ENCODE measurements at regions not wholly inside any gene's neighbourhood (a gene's known extent, or its start where the extent isn't known, plus 50 kb on each side); places are given as distances from the start of the nearest gene placed in this dataset.

DNA sequence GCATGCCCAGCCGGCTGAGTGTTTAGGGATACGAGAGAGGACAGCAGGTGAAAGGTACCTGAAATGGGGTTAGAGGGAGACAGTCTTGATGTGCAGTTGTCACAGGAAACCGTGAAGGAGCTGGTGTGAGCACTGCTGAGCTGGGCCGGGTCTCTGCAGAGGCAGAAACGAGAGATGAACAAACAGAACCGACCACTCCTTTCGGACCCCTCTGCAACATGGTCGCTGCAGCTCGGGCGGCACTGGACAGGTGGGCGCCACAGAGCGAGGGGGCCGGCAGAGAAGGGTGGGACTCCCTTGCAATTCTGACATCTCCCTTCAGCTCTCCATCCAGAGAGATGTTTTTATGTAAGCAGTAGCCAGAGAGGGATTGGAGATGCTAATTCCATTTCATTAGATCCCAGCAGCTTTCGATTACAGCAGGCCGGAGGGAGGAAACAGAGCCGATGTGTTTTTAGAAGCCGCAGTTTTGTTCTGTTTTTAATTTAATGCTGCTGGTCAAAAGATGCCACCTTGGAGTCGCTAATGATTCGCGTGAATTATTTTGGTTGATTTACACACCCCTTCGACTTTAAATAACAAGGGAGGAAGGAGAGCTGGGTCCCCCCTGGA, 86.3 kb upstream of the RPL38 start:
- no peaks in the 10 kb centered on the region for H3K79me2 ChIP-seq (ENCODE audit: control insufficient read depth, insufficient read depth, low read length)
- DNase-seq, result no peak
- H3K9ac ChIP-seq (ENCODE audit: low read length), result no peak overlapping the region
- no peak overlapping the region for H3K4me3 ChIP-seq (ENCODE audit: low read length)
- H3K27me3 ChIP-seq (ENCODE audit: insufficient read depth, low read length, poor library complexity), result no peaks in the 10 kb centered on the region
- no peaks in the 10 kb centered on the region for H3K79me1 ChIP-seq (ENCODE audit: low read length)
- H3K36me3 ChIP-seq (ENCODE audit: control insufficient read depth, insufficient read depth, low read length), result no peaks in the 10 kb centered on the region
- no peak overlapping the region for H4K5ac ChIP-seq (ENCODE audit: low read length)
- H2BK120ac ChIP-seq (ENCODE audit: low read depth, low read length), result no peak overlapping the region
- no peak overlapping the region for H2BK15ac ChIP-seq (replicated peaks; ENCODE audit: low read depth)
- H4K8ac ChIP-seq (ENCODE audit: low read depth, low read length), result no peak overlapping the region
- no peak overlapping the region for H2BK5ac ChIP-seq (ENCODE audit: low read length)
- H3K4me1 ChIP-seq (ENCODE audit: control insufficient read depth, low read depth, low read length), result peaks cover 5% of the 10 kb centered on the region
- no peak overlapping the region for H3K23ac ChIP-seq (ENCODE audit: low read length)
- H3K18ac ChIP-seq (ENCODE audit: low read length), result no peak overlapping the region
- H3K4me2 ChIP-seq (ENCODE audit: low read length), result no peak overlapping the region
- no peak overlapping the region for H2AK5ac ChIP-seq (ENCODE audit: low read length)
- H3K56ac ChIP-seq (ENCODE audit: low read length), result peak overlapping the region; percentile 44
- no CpG with 5 or more reads among the region's 21 CpGs for WGBS (ENCODE audit: extremely low coverage, insufficient coverage, low lambda C conversion rate)
- H3K4ac ChIP-seq (ENCODE audit: low read depth, low read length), result no peak overlapping the region
- no peak overlapping the region for H3K27ac ChIP-seq (ENCODE audit: low read depth, low read length)

DNA sequence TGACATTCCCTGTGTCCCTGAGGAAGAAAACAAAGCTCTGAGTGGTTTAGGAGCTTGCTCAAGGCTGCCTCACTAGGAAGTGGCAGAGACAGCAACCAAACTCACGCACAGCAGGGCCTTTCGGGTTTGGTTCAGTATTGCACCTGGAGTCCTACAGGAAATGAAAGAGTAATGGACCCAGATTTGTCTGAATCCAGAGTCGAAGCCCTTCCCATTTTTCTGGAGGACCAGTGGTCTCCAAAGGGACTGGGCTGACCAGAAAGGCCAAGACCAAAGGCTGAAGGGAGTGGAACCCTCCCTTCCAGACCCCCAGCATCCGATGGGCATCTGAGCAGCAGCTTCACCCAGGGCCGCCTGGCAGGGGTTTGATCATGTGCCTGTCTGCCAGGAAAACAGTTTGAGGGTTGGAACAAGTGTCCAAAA, 85.5 kb upstream of the RPL38 start:
- peak overlapping the region; percentile 51 for H3K18ac ChIP-seq (ENCODE audit: low read length)
- WGBS (ENCODE audit: extremely low coverage, insufficient coverage, low lambda C conversion rate), result no CpG with 5 or more reads among the region's 5 CpGs
- H4K5ac ChIP-seq (ENCODE audit: low read length), result no peak overlapping the region
- no peak overlapping the region for H3K4me3 ChIP-seq (ENCODE audit: low read length)
- H3K4ac ChIP-seq (ENCODE audit: low read depth, low read length), result no peak overlapping the region
- no peak overlapping the region for H3K27ac ChIP-seq (ENCODE audit: low read depth, low read length)
- no peak overlapping the region for H4K8ac ChIP-seq (ENCODE audit: low read depth, low read length)
- no peak overlapping the region for H2BK120ac ChIP-seq (ENCODE audit: low read depth, low read length)
- H3K56ac ChIP-seq (ENCODE audit: low read length), result peak overlapping the region; percentile 61
- H3K4me2 ChIP-seq (ENCODE audit: low read length), result no peak overlapping the region
- no peaks in the 10 kb centered on the region for H3K79me2 ChIP-seq (ENCODE audit: control insufficient read depth, insufficient read depth, low read length)
- H3K27me3 ChIP-seq (ENCODE audit: insufficient read depth, low read length, poor library complexity), result no peaks in the 10 kb centered on the region
- H3K79me1 ChIP-seq (ENCODE audit: low read length), result no peaks in the 10 kb centered on the region
- H3K36me3 ChIP-seq (ENCODE audit: control insufficient read depth, insufficient read depth, low read length), result no peaks in the 10 kb centered on the region
- no peak overlapping the region for H2BK5ac ChIP-seq (ENCODE audit: low read length)
- H2BK15ac ChIP-seq (replicated peaks; ENCODE audit: low read depth), result no peak overlapping the region
- no peak overlapping the region for H3K9ac ChIP-seq (ENCODE audit: low read length)
- peak; percentile 77 for DNase-seq
- no peak overlapping the region for H3K23ac ChIP-seq (ENCODE audit: low read length)
- no peak overlapping the region for H2AK5ac ChIP-seq (ENCODE audit: low read length)
- peaks cover 5% of the 10 kb centered on the region for H3K4me1 ChIP-seq (ENCODE audit: control insufficient read depth, low read depth, low read length)

DNA sequence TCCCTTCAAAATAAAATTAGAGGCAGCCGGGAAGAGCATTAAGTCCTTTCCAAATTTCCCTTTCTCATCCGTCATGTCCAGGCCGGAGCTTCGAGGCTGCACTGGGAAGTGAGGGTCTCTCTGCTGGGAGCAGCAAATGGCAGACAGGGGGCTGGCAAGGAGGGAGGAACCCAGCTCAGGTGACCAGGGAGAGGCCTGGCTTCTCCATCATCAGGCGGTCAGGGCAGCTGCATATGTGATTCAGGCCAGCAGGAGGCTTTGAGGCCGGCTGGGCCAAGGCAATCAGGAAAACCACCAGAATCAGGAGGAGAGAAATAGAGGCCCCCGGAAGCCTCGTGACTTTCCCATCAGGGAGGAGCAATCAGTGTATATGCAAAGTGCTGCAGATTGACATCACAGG, 85.0 kb upstream of the RPL38 start:
- H3K4me2 ChIP-seq (ENCODE audit: low read length), result no peak overlapping the region
- no peak overlapping the region for H2AK5ac ChIP-seq (ENCODE audit: low read length)
- peak overlapping the region; percentile 51 for H3K18ac ChIP-seq (ENCODE audit: low read length)
- no CpG with 5 or more reads among the region's 8 CpGs for WGBS (ENCODE audit: extremely low coverage, insufficient coverage, low lambda C conversion rate)
- H2BK120ac ChIP-seq (ENCODE audit: low read depth, low read length), result no peak overlapping the region
- no peak overlapping the region for H4K5ac ChIP-seq (ENCODE audit: low read length)
- H3K27ac ChIP-seq (ENCODE audit: low read depth, low read length), result no peak overlapping the region
- H3K27me3 ChIP-seq (ENCODE audit: insufficient read depth, low read length, poor library complexity), result no peaks in the 10 kb centered on the region
- no peaks in the 10 kb centered on the region for H3K79me2 ChIP-seq (ENCODE audit: control insufficient read depth, insufficient read depth, low read length)
- no peaks in the 10 kb centered on the region for H3K36me3 ChIP-seq (ENCODE audit: control insufficient read depth, insufficient read depth, low read length)
- peak; percentile 97 for DNase-seq
- H2BK5ac ChIP-seq (ENCODE audit: low read length), result no peak overlapping the region
- H3K4me1 ChIP-seq (ENCODE audit: control insufficient read depth, low read depth, low read length), result peaks cover 5% of the 10 kb centered on the region
- no peak overlapping the region for H2BK15ac ChIP-seq (replicated peaks; ENCODE audit: low read depth)
- H3K56ac ChIP-seq (ENCODE audit: low read length), result no peak overlapping the region
- H3K23ac ChIP-seq (ENCODE audit: low read length), result no peak overlapping the region
- no peak overlapping the region for H3K4me3 ChIP-seq (ENCODE audit: low read length)
- H3K4ac ChIP-seq (ENCODE audit: low read depth, low read length), result no peak overlapping the region
- no peak overlapping the region for H4K8ac ChIP-seq (ENCODE audit: low read depth, low read length)
- no peaks in the 10 kb centered on the region for H3K79me1 ChIP-seq (ENCODE audit: low read length)
- H3K9ac ChIP-seq (ENCODE audit: low read length), result no peak overlapping the region

DNA sequence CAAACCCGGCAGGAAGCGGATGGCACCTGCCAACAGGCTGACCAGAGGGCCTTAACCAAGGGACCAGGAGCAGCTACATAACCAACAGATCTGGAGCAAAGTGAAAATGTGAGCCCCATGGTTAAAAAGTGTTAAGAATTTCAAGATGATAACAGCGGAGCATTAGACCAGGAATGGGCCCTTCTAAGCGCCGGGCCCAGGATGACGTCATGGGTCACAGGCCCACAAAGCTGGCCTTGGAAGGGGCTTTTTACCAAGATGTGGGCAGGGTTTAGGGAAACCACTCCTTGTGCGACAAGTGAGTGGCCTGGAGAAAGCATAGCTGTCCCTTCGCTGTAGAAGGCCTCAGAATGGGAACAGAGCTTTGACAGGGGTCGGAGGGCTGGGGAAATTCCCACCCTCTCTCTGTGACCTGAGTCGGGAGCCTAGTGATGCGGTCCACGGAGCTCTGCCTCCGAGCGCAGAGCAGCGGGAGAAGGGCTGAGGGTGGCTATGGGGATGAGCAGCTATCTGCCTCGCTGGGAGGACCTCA, 84.4 kb upstream of the RPL38 start:
- Histone ChIP-seq H3K56ac (ENCODE audit: low read length) (peak overlapping the region; percentile 51), H4K8ac (ENCODE audit: low read depth, low read length) (no peak overlapping the region), H3K4me3 (ENCODE audit: low read length) (no peak overlapping the region), H4K5ac (ENCODE audit: low read length) (no peak overlapping the region), H3K23ac (ENCODE audit: low read length) (no peak overlapping the region), H3K79me1 (ENCODE audit: low read length) (no peaks in the 10 kb centered on the region), H3K4me1 (ENCODE audit: control insufficient read depth, low read depth, low read length) (peaks cover 5% of the 10 kb centered on the region), H3K27me3 (ENCODE audit: insufficient read depth, low read length, poor library complexity) (no peaks in the 10 kb centered on the region), H3K18ac (ENCODE audit: low read length) (no peak overlapping the region), H3K9ac (ENCODE audit: low read length) (peak overlapping the region; percentile 33), H3K27ac (ENCODE audit: low read depth, low read length) (no peak overlapping the region), H2BK5ac (ENCODE audit: low read length) (no peak overlapping the region), H2BK120ac (ENCODE audit: low read depth, low read length) (no peak overlapping the region), H3K4ac (ENCODE audit: low read depth, low read length) (no peak overlapping the region), H2BK15ac (replicated peaks; ENCODE audit: low read depth) (no peak overlapping the region), H3K36me3 (ENCODE audit: control insufficient read depth, insufficient read depth, low read length) (no peaks in the 10 kb centered on the region), H2AK5ac (ENCODE audit: low read length) (no peak overlapping the region), H3K79me2 (ENCODE audit: control insufficient read depth, insufficient read depth, low read length) (no peaks in the 10 kb centered on the region), H3K4me2 (ENCODE audit: low read length) (no peak overlapping the region)
- no peak for DNase-seq
- no CpG with 5 or more reads among the region's 16 CpGs for WGBS (ENCODE audit: extremely low coverage, insufficient coverage, low lambda C conversion rate)

DNA sequence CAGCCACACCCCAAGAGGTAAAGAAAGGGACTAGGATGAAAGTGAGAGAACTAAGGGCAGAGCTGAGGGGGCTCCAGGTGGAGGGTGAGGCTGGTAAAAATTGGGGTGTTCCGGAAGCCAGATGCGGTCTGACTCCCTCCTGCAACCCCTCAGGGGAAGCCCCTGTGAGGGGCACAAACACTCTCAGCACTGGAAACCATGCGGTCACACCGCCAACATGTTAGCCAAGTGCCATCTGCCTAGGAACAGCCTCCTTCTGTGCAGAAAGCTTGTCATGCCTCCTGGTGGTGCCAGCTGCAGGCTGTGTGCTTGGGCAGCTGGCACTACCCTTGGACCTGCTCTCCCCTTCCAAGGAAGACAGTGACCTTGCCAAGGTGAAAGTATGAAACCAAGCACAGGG, 83.5 kb upstream of the RPL38 start:
- no peak overlapping the region for H2BK5ac ChIP-seq (ENCODE audit: low read length)
- H3K9ac ChIP-seq (ENCODE audit: low read length), result no peak overlapping the region
- no peak overlapping the region for H4K8ac ChIP-seq (ENCODE audit: low read depth, low read length)
- peaks cover 5% of the 10 kb centered on the region for H3K4me1 ChIP-seq (ENCODE audit: control insufficient read depth, low read depth, low read length)
- H2BK120ac ChIP-seq (ENCODE audit: low read depth, low read length), result no peak overlapping the region
- no peak overlapping the region for H2AK5ac ChIP-seq (ENCODE audit: low read length)
- DNase-seq, result no peak
- no peak overlapping the region for H3K4ac ChIP-seq (ENCODE audit: low read depth, low read length)
- no peak overlapping the region for H3K23ac ChIP-seq (ENCODE audit: low read length)
- H4K5ac ChIP-seq (ENCODE audit: low read length), result no peak overlapping the region
- H3K79me2 ChIP-seq (ENCODE audit: control insufficient read depth, insufficient read depth, low read length), result no peaks in the 10 kb centered on the region
- H3K4me3 ChIP-seq (ENCODE audit: low read length), result no peak overlapping the region
- H3K27ac ChIP-seq (ENCODE audit: low read depth, low read length), result no peak overlapping the region
- H2BK15ac ChIP-seq (replicated peaks; ENCODE audit: low read depth), result no peak overlapping the region
- H3K18ac ChIP-seq (ENCODE audit: low read length), result no peak overlapping the region
- H3K4me2 ChIP-seq (ENCODE audit: low read length), result no peak overlapping the region
- WGBS (ENCODE audit: extremely low coverage, insufficient coverage, low lambda C conversion rate), result no CpG with 5 or more reads among the region's 4 CpGs
- no peaks in the 10 kb centered on the region for H3K79me1 ChIP-seq (ENCODE audit: low read length)
- H3K27me3 ChIP-seq (ENCODE audit: insufficient read depth, low read length, poor library complexity), result no peaks in the 10 kb centered on the region
- no peak overlapping the region for H3K56ac ChIP-seq (ENCODE audit: low read length)
- no peaks in the 10 kb centered on the region for H3K36me3 ChIP-seq (ENCODE audit: control insufficient read depth, insufficient read depth, low read length)

DNA sequence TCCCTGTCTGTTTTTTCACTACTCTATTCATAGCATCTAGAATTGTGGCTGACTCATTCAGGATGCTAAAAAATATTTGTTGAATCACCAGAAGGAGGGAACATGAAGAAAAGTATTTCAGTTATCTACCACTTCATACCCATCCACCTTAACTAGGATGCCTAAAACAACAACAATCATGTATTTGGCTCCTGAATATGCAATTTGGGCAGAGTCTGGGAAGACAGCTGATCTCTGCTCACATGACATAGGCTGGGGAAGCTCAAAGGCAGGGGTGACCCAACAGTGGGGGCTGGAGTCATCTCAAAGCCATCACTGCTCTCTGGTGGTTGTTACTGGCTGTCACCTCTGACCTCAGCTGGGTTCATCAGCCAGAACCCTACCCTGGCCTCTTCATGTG, 80.1 kb upstream of the RPL38 start:
- Histone ChIP-seq H2BK15ac (replicated peaks; ENCODE audit: low read depth) (no peak overlapping the region), H3K9ac (ENCODE audit: low read length) (no peak overlapping the region), H3K4me2 (ENCODE audit: low read length) (no peak overlapping the region), H2AK5ac (ENCODE audit: low read length) (no peak overlapping the region), H3K4me3 (ENCODE audit: low read length) (no peak overlapping the region), H4K8ac (ENCODE audit: low read depth, low read length) (no peak overlapping the region), H3K27me3 (ENCODE audit: insufficient read depth, low read length, poor library complexity) (no peaks in the 10 kb centered on the region), H3K79me1 (ENCODE audit: low read length) (no peaks in the 10 kb centered on the region), H3K36me3 (ENCODE audit: control insufficient read depth, insufficient read depth, low read length) (no peaks in the 10 kb centered on the region), H3K56ac (ENCODE audit: low read length) (no peak overlapping the region), H4K5ac (ENCODE audit: low read length) (no peak overlapping the region), H3K23ac (ENCODE audit: low read length) (no peak overlapping the region), H3K4me1 (ENCODE audit: control insufficient read depth, low read depth, low read length) (peaks cover 2% of the 10 kb centered on the region), H3K79me2 (ENCODE audit: control insufficient read depth, insufficient read depth, low read length) (no peaks in the 10 kb centered on the region), H3K18ac (ENCODE audit: low read length) (no peak overlapping the region), H3K4ac (ENCODE audit: low read depth, low read length) (no peak overlapping the region), H2BK120ac (ENCODE audit: low read depth, low read length) (no peak overlapping the region), H2BK5ac (ENCODE audit: low read length) (no peak overlapping the region), H3K27ac (ENCODE audit: low read depth, low read length) (no peak overlapping the region)
- peak; percentile 84 for DNase-seq

All from mesendoderm (in vitro differentiated cells).